Panc1 (cell line): ENCODE measurements at regions not wholly inside any gene's neighbourhood (a gene's known extent, or its start where the extent isn't known, plus 50 kb on each side); places are given as distances from the start of the nearest gene placed in this dataset.
"Not testable (repeated sequence)": the region's sequence is repeated elsewhere in the genome, so short reads cannot be mapped to it uniquely, and the experiment has no call there.

Source experiments
- ATAC-seq: fragments of 200-7000 bp; cut with Tn5 transposase; 2 replicates; pipeline ENCODE4 v1.9.1; 2020; ENCODE audit warnings: mild to moderate bottlenecking, moderate library complexity
- BruUV-seq: library from RNA; stranded (reverse); fragments of 400-500 nt; replicated peaks from 2 replicates; lab custom pipeline; 2021; lab: Mats Ljungman, UMichigan
- CTCF ChIA-PET: fragments of 300-600 bp; sonication (Branson Sonifier 250); formaldehyde crosslinking; loops from one replicate; lab custom pipeline; 2022; ENCODE audit warnings: antibody characterized with exemption; lab: Charles Lee
- POLR2A ChIA-PET: fragments of 300-600 bp; sonication (Branson Sonifier 250); formaldehyde crosslinking; loops from one replicate; lab custom pipeline; 2022; ENCODE audit warnings: antibody characterized with exemption; lab: Charles Lee
- DNase-seq: peaks from one replicate; pipeline ENCODE4 v3.0.0-alpha.2; 2010; ENCODE audit warnings: low read depth, low spot score
- H3K27ac ChIP-seq: 2 replicates; pipeline ENCODE4 v1.5.1; 2011; ENCODE audit warnings: mild to moderate bottlenecking, low read length, inconsistent platforms
- H3K27me3 ChIP-seq: fragments of 200-500 bp; sonication (Bioruptor generic); 2 replicates; pipeline ENCODE4 v1.6.0; 2014; ENCODE audit warnings: low read length, inconsistent platforms; ENCODE audit not compliant: control insufficient read depth, insufficient read depth
- H3K36me3 ChIP-seq: fragments of 200-500 bp; sonication (Bioruptor generic); 2 replicates; pipeline ENCODE4 v1.5.1; 2014; ENCODE audit warnings: inconsistent platforms, mild to moderate bottlenecking, low read length, moderate library complexity; ENCODE audit not compliant: control insufficient read depth, insufficient read depth
- H3K4me1 ChIP-seq: 2 replicates; pipeline ENCODE4 v1.5.1; 2011; ENCODE audit warnings: inconsistent platforms, mild to moderate bottlenecking, low read length, moderate library complexity; ENCODE audit not compliant: control insufficient read depth, insufficient read depth
- H3K4me3 ChIP-seq, 2 experiments: 2 replicates each; pipeline ENCODE4 v1.5.1; 2011 to 2012; ENCODE audit warnings: low read depth in 2 of 2, low read length in 2 of 2, mild to moderate bottlenecking in 2 of 2, inconsistent platforms in 1 of 2, moderate library complexity in 1 of 2
- H3K9me3 ChIP-seq: fragments of 200-500 bp; sonication (Bioruptor generic); 2 replicates; pipeline ENCODE4 v1.5.1; 2014; ENCODE audit warnings: low read depth, mild to moderate bottlenecking, inconsistent platforms, low read length, moderate library complexity; ENCODE audit not compliant: control insufficient read depth, insufficient read depth
- CTCF ChIP-seq: fragments of 450-650 bp; IDR thresholded peaks from 2 replicates; pipeline ENCODE4 v1.5.1; 2017; ENCODE audit warnings: mild to moderate bottlenecking
- POLR2AphosphoS5 ChIP-seq: IDR thresholded peaks from 2 replicates; pipeline ENCODE4 v1.6.1; 2012; ENCODE audit warnings: mild to moderate bottlenecking, low read depth, low read length, moderate library complexity
- SIN3A ChIP-seq: IDR thresholded peaks from 2 replicates; pipeline ENCODE4 v1.6.1; 2012; ENCODE audit warnings: low read depth, mild to moderate bottlenecking, low read length, moderate library complexity, borderline replicate concordance; ENCODE audit not compliant: insufficient read depth
- TCF7L2 ChIP-seq: IDR thresholded peaks from 2 replicates; pipeline ENCODE4 v1.6.1; 2011; ENCODE audit warnings: mild to moderate bottlenecking, low read depth, low read length, inconsistent platforms
- in situ Hi-C: cut with HindIII; loops from 2 replicates; pipeline ENCODE4 v1.10.0; 2016; ENCODE audit warnings: low sequenced_read_pairs, low pct_unique_long_range_greater_than_20kb
- intact Hi-C: fragments of 100-400 bp; cut with micrococcal nuclease; formaldehyde crosslinking; loops from one replicate; pipeline ENCODE4 v1.10.0; 2022; ENCODE audit not compliant: unreplicated experiment
- TF ChIP-seq, protein P1 (sequence below), 2 experiments: IDR thresholded peaks; 2 replicates each; pipeline ENCODE4 v1.6.1; 2011 to 2012; ENCODE audit warnings: low read depth in 2 of 2, control low read depth in 1 of 2, low read length in 1 of 2, mild to moderate bottlenecking in 1 of 2, moderate library complexity in 1 of 2; ENCODE audit not compliant: insufficient read depth in 1 of 2

DNA sequence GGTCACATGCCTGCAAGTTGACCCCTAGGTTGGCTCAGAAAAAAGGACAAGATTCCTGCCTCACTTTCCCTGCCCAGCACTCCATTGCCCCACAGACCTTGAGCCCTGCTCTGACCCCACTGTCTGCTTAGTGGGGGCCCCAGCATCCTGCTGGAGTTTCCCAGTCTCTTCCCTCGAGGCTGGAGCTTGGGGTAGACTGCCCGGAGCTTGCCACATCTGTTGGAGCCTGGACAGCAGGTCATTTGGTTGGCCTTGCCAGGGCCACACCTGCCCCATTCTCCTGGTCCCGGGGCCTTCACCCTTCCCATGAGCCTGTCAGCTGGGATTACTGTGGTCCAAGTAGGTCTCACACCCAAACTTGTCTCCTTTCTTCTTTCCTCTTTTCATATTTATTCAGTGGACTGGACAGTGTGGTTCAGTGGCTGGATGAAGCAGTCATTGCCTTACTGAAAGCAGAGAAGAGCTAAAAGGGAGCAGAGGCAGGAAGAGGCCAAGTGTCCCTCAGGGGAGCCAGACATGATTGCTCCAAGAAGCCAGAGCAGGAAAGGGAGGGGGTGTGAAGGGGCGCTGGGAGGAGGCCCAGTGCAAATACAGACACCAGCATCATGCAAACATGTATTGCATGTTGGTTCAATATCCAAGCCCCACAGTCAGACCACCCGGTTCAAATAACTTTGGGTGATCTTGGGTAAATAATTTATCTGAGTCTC lies 56.2 kb upstream of the CACUL1 start:
- H3K4me3 ChIP-seq: no peak overlapping the region
- H3K4me1 ChIP-seq: no peaks in the 10 kb centered on the region
- DNase-seq (no peak), ATAC-seq (no peak)
- no TSS peak for BruUV-seq
- POLR2A ChIA-PET: no interaction called here
- H3K36me3 ChIP-seq: no peaks in the 10 kb centered on the region
- H3K27ac ChIP-seq: no peak overlapping the region
- intact Hi-C loops: no loop called here
- H3K27me3 ChIP-seq: no peaks in the 10 kb centered on the region
- CTCF ChIA-PET: no interaction called here
- no peak for TF ChIP-seq SIN3A
- no peaks in the 10 kb centered on the region for H3K9me3 ChIP-seq
- in situ Hi-C loops: no loop called here

DNA sequence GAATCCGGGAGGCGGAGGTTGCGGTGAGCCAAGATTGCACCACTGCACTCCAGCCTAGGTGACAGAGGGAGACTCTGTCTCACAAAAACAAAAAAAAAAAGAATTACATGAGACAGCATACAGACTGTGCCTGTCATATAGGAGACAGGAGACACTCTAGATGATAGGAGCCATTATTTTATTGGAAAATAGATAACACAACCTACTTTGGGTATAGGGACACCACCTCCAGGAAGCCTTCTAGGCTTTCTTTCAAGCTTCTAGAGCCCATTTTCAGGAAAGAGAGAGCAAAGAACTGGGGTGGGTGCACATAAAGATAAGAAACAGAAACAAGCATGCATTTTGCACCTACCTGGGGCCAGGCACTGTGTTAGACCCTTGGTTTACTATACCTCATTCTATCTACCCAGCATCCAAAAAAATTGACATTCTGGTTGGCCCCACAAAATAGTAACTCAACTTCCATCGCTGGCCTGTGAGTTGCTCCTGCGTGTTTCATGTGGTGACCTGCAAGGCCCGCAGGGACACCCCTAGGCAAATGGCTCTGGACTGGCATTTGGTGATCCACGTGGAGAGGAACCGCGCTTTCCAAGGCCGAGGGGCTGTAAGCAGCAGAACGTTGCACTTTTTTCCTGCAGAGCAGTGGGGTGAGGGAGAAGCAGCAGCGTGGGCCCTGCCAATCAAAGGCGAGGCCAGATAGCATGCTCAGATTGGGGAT lies 57.1 kb upstream of the CACUL1 start:
- Histone ChIP-seq H3K27me3 (no peaks in the 10 kb centered on the region), H3K4me1 (no peaks in the 10 kb centered on the region), H3K36me3 (no peaks in the 10 kb centered on the region), H3K27ac (no peak overlapping the region), H3K9me3 (no peaks in the 10 kb centered on the region), H3K4me3 (no peak overlapping the region)
- no TSS peak for BruUV-seq
- ChIA-PET POLR2A (no interaction called here), CTCF (interaction anchor here (0.6 kb wide), 1 partner anchor 185 kb away, joined by 3 read pairs; no protein-coding TSS in a partner anchor)
- TF ChIP-seq TCF7L2 (no peak), POLR2AphosphoS5 (no peak)
- ATAC-seq: no peak
- in situ Hi-C loops: no loop called here
- no peak for DNase-seq
- intact Hi-C loops: no loop called here

- Histone ChIP-seq H3K27me3 (no peaks in the 10 kb centered on the region), H3K36me3 (no peaks in the 10 kb centered on the region), H3K9me3 (no peaks in the 10 kb centered on the region), H3K4me3 (no peak overlapping the region), H3K27ac (no peak overlapping the region), H3K4me1 (no peaks in the 10 kb centered on the region)
- intact Hi-C loops: no loop called here
- CTCF ChIA-PET: no interaction called here
- in situ Hi-C loops: no loop called here
- BruUV-seq: no TSS peak
- TF ChIP-seq, protein P1, sequence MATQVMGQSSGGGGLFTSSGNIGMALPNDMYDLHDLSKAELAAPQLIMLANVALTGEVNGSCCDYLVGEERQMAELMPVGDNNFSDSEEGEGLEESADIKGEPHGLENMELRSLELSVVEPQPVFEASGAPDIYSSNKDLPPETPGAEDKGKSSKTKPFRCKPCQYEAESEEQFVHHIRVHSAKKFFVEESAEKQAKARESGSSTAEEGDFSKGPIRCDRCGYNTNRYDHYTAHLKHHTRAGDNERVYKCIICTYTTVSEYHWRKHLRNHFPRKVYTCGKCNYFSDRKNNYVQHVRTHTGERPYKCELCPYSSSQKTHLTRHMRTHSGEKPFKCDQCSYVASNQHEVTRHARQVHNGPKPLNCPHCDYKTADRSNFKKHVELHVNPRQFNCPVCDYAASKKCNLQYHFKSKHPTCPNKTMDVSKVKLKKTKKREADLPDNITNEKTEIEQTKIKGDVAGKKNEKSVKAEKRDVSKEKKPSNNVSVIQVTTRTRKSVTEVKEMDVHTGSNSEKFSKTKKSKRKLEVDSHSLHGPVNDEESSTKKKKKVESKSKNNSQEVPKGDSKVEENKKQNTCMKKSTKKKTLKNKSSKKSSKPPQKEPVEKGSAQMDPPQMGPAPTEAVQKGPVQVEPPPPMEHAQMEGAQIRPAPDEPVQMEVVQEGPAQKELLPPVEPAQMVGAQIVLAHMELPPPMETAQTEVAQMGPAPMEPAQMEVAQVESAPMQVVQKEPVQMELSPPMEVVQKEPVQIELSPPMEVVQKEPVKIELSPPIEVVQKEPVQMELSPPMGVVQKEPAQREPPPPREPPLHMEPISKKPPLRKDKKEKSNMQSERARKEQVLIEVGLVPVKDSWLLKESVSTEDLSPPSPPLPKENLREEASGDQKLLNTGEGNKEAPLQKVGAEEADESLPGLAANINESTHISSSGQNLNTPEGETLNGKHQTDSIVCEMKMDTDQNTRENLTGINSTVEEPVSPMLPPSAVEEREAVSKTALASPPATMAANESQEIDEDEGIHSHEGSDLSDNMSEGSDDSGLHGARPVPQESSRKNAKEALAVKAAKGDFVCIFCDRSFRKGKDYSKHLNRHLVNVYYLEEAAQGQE (IDR thresholded peaks at IDR 0.05; ENCODE audit: insufficient read depth in 1 of 2, low read depth in 2 of 2, low read length in 1 of 2): no peak
- TF ChIP-seq POLR2AphosphoS5: no peak
- TF ChIP-seq SIN3A: no peak
- no peak for TF ChIP-seq CTCF
- no peak for TF ChIP-seq TCF7L2
- no peak for DNase-seq
- POLR2A ChIA-PET: no interaction called here
- no peak for ATAC-seq
These were observed 57.6 kb upstream of the CACUL1 start for GRCh38 chr10:118812393-118812740.

DNA sequence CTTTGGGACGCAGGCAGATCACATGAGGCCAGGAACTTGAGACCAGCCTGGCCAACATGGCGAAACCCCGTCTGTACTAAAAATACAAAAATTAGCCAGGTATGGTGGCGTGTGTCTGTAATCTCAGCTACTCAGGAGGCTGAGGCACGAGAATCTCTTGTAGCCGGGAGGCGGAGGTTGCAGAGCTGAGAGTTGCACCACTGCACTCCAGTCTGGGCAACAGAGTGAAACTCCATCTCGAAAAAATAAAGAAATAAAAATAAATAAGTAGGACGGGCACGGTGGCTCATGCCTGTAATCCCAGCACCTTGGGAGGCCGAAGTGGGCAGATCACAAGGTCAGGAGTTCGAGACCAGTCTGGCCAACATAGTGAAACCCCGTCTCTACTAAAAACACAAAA lies 58.2 kb upstream of the CACUL1 start:
- H3K27ac ChIP-seq, POLR2A ChIA-PET, DNase-seq, H3K4me1 ChIP-seq, CTCF ChIA-PET, intact Hi-C loops, H3K36me3 ChIP-seq, ATAC-seq, in situ Hi-C loops, H3K9me3 ChIP-seq, H3K27me3 ChIP-seq, H3K4me3 ChIP-seq, BruUV-seq: not testable (repeated sequence)
